Tibial nerve (tissue), 4 donors: ENCODE measurements at regions not wholly inside any gene's neighbourhood (a gene's known extent, or its start where the extent isn't known, plus 50 kb on each side); places are given as distances from the start of the nearest gene placed in this dataset.
"Not testable (repeated sequence)": the region's sequence is repeated elsewhere in the genome, so short reads cannot be mapped to it uniquely, and the experiment has no call there.

Experiments used
- DNase-seq, 2 donors: peaks; one replicate each; pipeline ENCODE4 v3.0.0-alpha.2; 2019; ENCODE audit warnings: low spot score in 2 of 2
- H3K27ac ChIP-seq, 4 donors: fragments of 200-600 bp; sonication (generic) in 3 of 4; one replicate each; pipeline ENCODE4 v1.5.1; 2017 to 2019; ENCODE audit warnings: mild to moderate bottlenecking in 1 of 4
- H3K27me3 ChIP-seq, 2 donors: fragments of 200-600 bp; sonication (generic) in 1 of 2; one replicate each; pipeline versions ENCODE4 v1.5.1 to v1.6.0; 2017 to 2019
- H3K36me3 ChIP-seq, 3 donors: fragments of 200-600 bp; sonication (generic); one replicate each; pipeline ENCODE4 v1.5.1; 2018 to 2019
- H3K4me1 ChIP-seq, 4 donors: fragments of 200-600 bp; sonication (generic) in 3 of 4; one replicate each; pipeline ENCODE4 v1.5.1; 2017 to 2019
- H3K4me3 ChIP-seq, 4 donors: fragments of 200-600 bp; sonication (generic) in 3 of 4; one replicate each; pipeline ENCODE4 v1.5.1; 2017 to 2019; ENCODE audit warnings: mild to moderate bottlenecking in 1 of 4, moderate library complexity in 1 of 4
- H3K9me3 ChIP-seq, 4 donors: fragments of 200-600 bp; sonication (generic) in 3 of 4; one replicate each; pipeline ENCODE4 v1.5.1; 2017 to 2019
- EP300 ChIP-seq, 2 donors: sonication (generic); formaldehyde crosslinking; IDR thresholded peaks; one replicate each; pipeline ENCODE4 v1.6.1; 2017; ENCODE audit warnings: antibody characterized with exemption in 2 of 2, mild to moderate bottlenecking in 1 of 2
- POLR2A ChIP-seq, 2 donors: fragments of 450-650 bp; IDR thresholded peaks; one replicate each; pipeline ENCODE4 v1.6.1; 2017; ENCODE audit warnings: antibody characterized with exemption in 2 of 2, mild to moderate bottlenecking in 2 of 2, moderate library complexity in 2 of 2
- WGBS, 2 donors: methylation state at CpG; one replicate each; pipeline ENCODE4 v1.1.5; 2018; 5-methylcytosine and 5-hydroxymethylcytosine counted together
- TF ChIP-seq, protein P1 (sequence below), 5 experiments: fragments of 200-600 bp in 3 of 5; fragments of 450-650 bp in 2 of 5; sonication (generic) in 3 of 5; IDR thresholded peaks; one replicate each; pipeline ENCODE4 v1.5.1; 2016 to 2019; ENCODE audit warnings: antibody characterized with exemption in 5 of 5, mild to moderate bottlenecking in 3 of 5, moderate library complexity in 2 of 5

DNA sequence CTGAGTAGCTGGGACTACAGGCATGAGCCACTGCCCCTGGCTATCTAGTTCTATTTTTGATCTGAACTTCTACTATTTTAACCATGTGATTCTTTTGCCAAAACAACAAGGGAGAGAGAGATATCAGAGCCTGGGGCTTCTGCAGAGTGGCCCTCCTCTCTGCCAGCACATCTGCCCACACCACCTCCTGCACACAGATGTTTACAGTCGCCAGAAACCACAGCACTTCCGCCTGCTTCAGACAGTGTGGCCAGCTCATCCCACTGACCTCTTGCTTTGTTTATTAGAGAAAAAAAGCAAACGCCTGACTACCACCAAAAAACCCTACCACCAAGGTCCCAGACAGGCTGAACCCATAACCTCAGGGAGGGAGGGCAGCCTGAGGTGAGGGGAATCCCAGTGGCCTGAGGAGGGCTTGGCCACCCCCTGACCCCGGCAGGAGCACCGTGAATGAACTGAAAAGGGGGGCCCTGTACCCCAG lies 85.9 kb upstream of the ABHD2 start:
- peak overlapping the region in 1 of 4 donors; percentile 36 for H3K27ac ChIP-seq
- H3K9me3 ChIP-seq, result no peaks in the 10 kb centered on the region
- H3K36me3 ChIP-seq, result no peaks in the 10 kb centered on the region
- H3K4me3 ChIP-seq, result no peak overlapping the region
- peaks cover 0 to 9% (median 0%) of the 10 kb centered on the region in 4 donors for H3K4me1 ChIP-seq
- TF ChIP-seq POLR2A (IDR thresholded peaks at IDR 0.05), result no peak
- TF ChIP-seq, protein P1, sequence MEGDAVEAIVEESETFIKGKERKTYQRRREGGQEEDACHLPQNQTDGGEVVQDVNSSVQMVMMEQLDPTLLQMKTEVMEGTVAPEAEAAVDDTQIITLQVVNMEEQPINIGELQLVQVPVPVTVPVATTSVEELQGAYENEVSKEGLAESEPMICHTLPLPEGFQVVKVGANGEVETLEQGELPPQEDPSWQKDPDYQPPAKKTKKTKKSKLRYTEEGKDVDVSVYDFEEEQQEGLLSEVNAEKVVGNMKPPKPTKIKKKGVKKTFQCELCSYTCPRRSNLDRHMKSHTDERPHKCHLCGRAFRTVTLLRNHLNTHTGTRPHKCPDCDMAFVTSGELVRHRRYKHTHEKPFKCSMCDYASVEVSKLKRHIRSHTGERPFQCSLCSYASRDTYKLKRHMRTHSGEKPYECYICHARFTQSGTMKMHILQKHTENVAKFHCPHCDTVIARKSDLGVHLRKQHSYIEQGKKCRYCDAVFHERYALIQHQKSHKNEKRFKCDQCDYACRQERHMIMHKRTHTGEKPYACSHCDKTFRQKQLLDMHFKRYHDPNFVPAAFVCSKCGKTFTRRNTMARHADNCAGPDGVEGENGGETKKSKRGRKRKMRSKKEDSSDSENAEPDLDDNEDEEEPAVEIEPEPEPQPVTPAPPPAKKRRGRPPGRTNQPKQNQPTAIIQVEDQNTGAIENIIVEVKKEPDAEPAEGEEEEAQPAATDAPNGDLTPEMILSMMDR (IDR thresholded peaks at IDR 0.05), result no peak
- WGBS, 2 donors, result 16 to 25% methylated on average over 5 of the region's 5 CpGs
- no peak for DNase-seq
- no peaks in the 10 kb centered on the region for H3K27me3 ChIP-seq

DNA sequence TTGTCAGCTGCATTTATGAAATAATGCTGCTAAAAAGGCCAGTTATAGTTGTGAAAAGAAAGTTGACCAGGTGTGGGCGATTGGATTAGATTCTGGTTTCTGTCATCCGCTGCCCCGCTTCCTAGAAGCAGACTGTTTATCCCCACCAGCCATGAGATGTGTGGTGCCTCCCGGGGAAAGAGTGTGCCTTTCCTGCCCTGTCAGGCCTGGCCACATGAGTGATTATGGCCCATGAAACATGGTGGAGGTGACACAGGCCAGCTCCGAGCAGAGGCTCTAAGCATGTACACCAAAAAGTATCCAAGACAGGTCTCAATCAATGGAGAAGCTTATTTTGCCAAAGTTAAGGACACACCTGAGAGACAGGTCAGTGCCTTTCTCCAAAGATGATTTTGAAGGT lies 85.4 kb upstream of the ABHD2 start:
- 63 to 76% methylated on average over 5 of the region's 5 CpGs for WGBS, 2 donors
- Histone ChIP-seq H3K27me3 (no peaks in the 10 kb centered on the region), H3K9me3 (no peaks in the 10 kb centered on the region), H3K4me1 (peaks cover 0 to 9% (median 0%) of the 10 kb centered on the region in 4 donors), H3K4me3 (no peak overlapping the region), H3K36me3 (no peaks in the 10 kb centered on the region), H3K27ac (peak overlapping the region in 1 of 4 donors; percentile 36)
- no peak for TF ChIP-seq EP300 (IDR thresholded peaks at IDR 0.05)
- no peak for TF ChIP-seq POLR2A (IDR thresholded peaks at IDR 0.05)
- TF ChIP-seq, protein P1 (IDR thresholded peaks at IDR 0.05), result no peak
- DNase-seq, result no peak

DNA sequence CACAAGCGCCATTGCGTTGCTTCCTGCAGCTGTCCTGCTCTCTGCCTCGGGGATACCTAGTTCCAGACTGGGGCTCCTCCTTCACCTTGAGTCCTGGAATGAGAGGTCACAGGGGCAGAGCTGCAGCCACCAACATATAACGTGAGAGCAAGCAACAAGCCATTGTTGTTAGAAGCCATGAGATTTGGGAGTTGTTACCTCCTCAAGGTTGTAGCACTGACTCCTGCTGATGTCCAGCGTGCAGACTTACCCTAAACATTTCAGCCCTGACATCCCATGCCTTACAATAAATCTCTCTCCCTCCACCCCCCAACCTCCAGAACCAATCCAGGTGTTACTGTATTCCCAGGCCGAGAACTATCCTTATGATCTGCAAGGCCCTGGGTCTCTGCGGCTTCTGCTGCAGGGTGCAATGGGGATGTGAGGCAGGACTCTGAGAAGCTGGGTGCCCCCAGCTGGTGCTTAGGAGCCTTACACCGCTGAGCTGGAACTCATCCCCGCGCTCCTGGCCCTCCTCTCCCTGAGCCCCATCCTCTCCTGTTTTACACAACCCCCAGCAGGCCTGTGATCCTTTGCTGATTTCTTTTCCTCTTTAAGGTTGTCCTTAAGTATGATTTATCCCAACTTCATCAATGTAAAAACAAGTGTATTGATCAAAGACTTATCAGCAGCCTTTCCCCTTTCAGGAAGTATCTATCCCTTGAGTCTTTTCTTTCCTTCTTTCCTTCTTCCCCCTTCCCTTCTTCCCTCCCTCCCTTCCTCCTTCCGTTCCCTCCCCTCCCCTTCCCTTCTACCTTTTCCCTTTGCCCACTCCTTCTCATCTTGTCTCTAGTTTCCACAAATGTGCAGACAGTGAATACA lies 84.2 kb upstream of the ABHD2 start:
- Histone ChIP-seq H3K4me3 (no peak overlapping the region), H3K4me1 (peaks cover 0 to 9% (median 0%) of the 10 kb centered on the region in 4 donors), H3K9me3 (no peaks in the 10 kb centered on the region), H3K36me3 (no peaks in the 10 kb centered on the region), H3K27me3 (no peaks in the 10 kb centered on the region), H3K27ac (no peak overlapping the region)
- DNase-seq, result no peak
- TF ChIP-seq, protein P1 (IDR thresholded peaks at IDR 0.05), result peak in 4 of 5 experiments; percentile 32 to 43 (median 40)
- TF ChIP-seq POLR2A (IDR thresholded peaks at IDR 0.05), result no peak
- TF ChIP-seq EP300 (IDR thresholded peaks at IDR 0.05), result no peak
- 65% methylated on average over 11 of the region's 11 CpGs for WGBS, 2 donors

DNA sequence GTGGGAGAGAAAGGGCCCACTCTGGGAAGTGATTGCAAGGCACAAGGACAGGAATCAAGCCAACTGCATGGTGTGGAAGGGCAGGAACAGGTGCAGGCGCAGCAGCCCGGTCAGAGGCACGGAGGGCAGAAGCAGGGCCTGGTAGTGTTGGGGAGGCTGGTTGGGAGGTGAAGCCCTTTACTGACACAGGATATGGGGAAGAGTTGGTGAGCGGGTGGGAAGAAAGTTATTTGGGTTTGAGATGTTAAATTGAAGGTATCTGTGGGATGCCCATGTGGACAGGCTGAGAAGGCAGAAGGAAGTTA lies 83.6 kb upstream of the ABHD2 start:
- no peaks in the 10 kb centered on the region for H3K27me3 ChIP-seq
- WGBS, 2 donors, result 88 to 94% methylated on average over 4 of the region's 4 CpGs
- H3K9me3 ChIP-seq, result no peaks in the 10 kb centered on the region
- H3K36me3 ChIP-seq, result no peaks in the 10 kb centered on the region
- peaks cover 0 to 9% (median 0%) of the 10 kb centered on the region in 4 donors for H3K4me1 ChIP-seq
- H3K27ac ChIP-seq, result no peak overlapping the region
- H3K4me3 ChIP-seq, result no peak overlapping the region
- TF ChIP-seq, protein P1 (IDR thresholded peaks at IDR 0.05), result no peak
- TF ChIP-seq POLR2A (IDR thresholded peaks at IDR 0.05), result no peak
- no peak for TF ChIP-seq EP300 (IDR thresholded peaks at IDR 0.05)
- no peak for DNase-seq

DNA sequence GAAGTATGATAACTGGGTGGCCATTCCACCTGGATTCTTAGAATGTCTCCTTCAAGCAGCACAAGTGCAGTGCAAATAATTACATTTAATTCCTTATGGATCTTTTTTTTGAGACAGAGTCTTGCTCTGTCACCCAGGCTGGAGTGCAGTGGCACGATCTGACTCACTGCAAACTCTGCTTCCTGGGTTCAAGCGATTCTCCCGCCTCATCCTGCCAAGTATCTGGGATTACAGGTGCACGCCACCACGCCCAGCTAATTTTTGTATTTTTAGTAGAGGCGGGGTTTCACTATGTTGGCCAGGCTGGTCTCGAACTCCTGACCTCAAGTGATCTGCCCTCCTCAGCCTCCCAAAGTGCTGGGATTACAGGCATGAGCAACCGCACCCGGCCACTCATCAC lies 80.7 kb upstream of the ABHD2 start:
- H3K9me3 ChIP-seq, H3K27me3 ChIP-seq, DNase-seq, H3K27ac ChIP-seq, H3K4me3 ChIP-seq, H3K4me1 ChIP-seq, H3K36me3 ChIP-seq: not testable (repeated sequence)
- 90 to 94% methylated on average over 9 of the region's 9 CpGs for WGBS, 2 donors
